ENCODE measurements at regions not wholly inside any gene's neighbourhood (a gene's known extent, or its start where the extent isn't known, plus 50 kb on each side); places are given as distances from the start of the nearest gene placed in this dataset.

DNA sequence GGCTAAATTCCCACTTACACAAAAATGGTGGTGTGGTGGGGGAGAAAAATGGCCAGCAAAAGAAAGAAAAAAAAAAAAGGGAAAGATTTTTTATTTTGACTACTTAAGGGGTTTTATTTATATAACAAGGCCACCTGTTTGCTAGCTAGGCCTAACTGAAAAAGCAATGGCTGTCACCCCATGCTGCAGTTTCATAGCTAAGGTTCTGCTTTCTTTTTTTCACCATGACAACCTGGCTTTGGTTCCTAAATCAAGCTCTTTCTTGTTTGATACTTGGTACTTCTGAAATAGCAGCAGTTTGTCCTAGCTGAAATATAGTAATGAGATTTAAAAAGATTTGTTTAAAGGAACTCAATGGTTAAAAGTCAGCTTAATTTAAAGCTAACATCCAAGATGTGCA is 433.2 kb upstream of the MEX3C start:
- TF ChIP-seq POLR2AphosphoS5 (IDR thresholded peaks at IDR 0.05; ENCODE audit: borderline replicate concordance, low read depth, low read length) (no peak), EZH2 (IDR thresholded peaks at IDR 0.05) (no peak)
